Liver (tissue), 8 donors: ENCODE measurements at regions not wholly inside any gene's neighbourhood (a gene's known extent, or its start where the extent isn't known, plus 50 kb on each side); places are given as distances from the start of the nearest gene placed in this dataset.

Source experiments
- DNase-seq: peaks from one replicate; pipeline ENCODE4 v3.0.0-alpha.2; 2017; ENCODE audit warnings: low spot score
- H3K27ac ChIP-seq, 2 donors: one replicate each; pipeline ENCODE4 v1.7.0; 2013; ENCODE audit warnings: inconsistent platforms in 2 of 2, low read length in 2 of 2, control low read depth in 1 of 2, low read depth in 1 of 2, mild to moderate bottlenecking in 1 of 2
- H3K27me3 ChIP-seq, 4 donors: one replicate each; pipeline versions ENCODE4 v1.6.1 to v1.7.0; 2013; ENCODE audit warnings: low read length in 3 of 4, inconsistent platforms in 1 of 4, mild to moderate bottlenecking in 1 of 4, moderate library complexity in 1 of 4; ENCODE audit not compliant: control insufficient read depth in 4 of 4, insufficient read depth in 4 of 4
- H3K36me3 ChIP-seq, 4 donors: one replicate each; pipeline versions ENCODE4 v1.6.1 to v1.7.0; 2013; ENCODE audit warnings: low read length in 3 of 4, mild to moderate bottlenecking in 3 of 4, low read depth in 1 of 4, moderate library complexity in 1 of 4; ENCODE audit not compliant: control insufficient read depth in 4 of 4, insufficient read depth in 3 of 4
- H3K4me1 ChIP-seq, 4 donors: one replicate each; pipeline versions ENCODE4 v1.6.1 to v1.7.0; 2013; ENCODE audit warnings: low read length in 3 of 4, mild to moderate bottlenecking in 3 of 4, moderate library complexity in 1 of 4; ENCODE audit not compliant: control insufficient read depth in 4 of 4, insufficient read depth in 4 of 4
- H3K4me3 ChIP-seq, 3 donors: one replicate each; pipeline versions ENCODE4 v1.6.1 to v1.7.0; 2013; ENCODE audit warnings: low read length in 3 of 3, control low read depth in 1 of 3, low read depth in 1 of 3, mild to moderate bottlenecking in 1 of 3
- H3K9ac ChIP-seq, 2 donors: one replicate each; pipeline ENCODE4 v1.7.0; 2013; ENCODE audit warnings: low read length in 2 of 2, mild to moderate bottlenecking in 2 of 2, moderate library complexity in 2 of 2, control low read depth in 1 of 2, low read depth in 1 of 2
- H3K9me3 ChIP-seq, 4 donors: one replicate each; pipeline versions ENCODE4 v1.6.1 to v1.7.0; 2013; ENCODE audit warnings: low read length in 3 of 4; ENCODE audit not compliant: control insufficient read depth in 4 of 4
- CTCF ChIP-seq: fragments of 150-350 bp; IDR thresholded peaks from 2 replicates; pipeline ENCODE4 v1.5.1; 2017; ENCODE audit warnings: improper control_type of control experiment, low read depth, low read length; ENCODE audit not compliant: missing input control
- EGR1 ChIP-seq, 2 donors: IDR thresholded peaks; 2 replicates each; pipeline ENCODE4 v1.6.1; 2016 to 2018; ENCODE audit warnings: antibody characterized with exemption in 2 of 2, low read depth in 2 of 2
- FOXA1 ChIP-seq: IDR thresholded peaks from 2 replicates; pipeline ENCODE4 v1.6.1; 2016; ENCODE audit warnings: antibody characterized with exemption
- FOXA2 ChIP-seq: IDR thresholded peaks from 2 replicates; pipeline ENCODE4 v1.6.1; 2016; ENCODE audit warnings: antibody characterized with exemption
- GABPA ChIP-seq, 2 donors: IDR thresholded peaks in 1 of 2; conservative IDR thresholded peaks in 1 of 2; 2 replicates each; pipeline ENCODE4 v1.6.1; 2016; ENCODE audit warnings: antibody characterized with exemption in 2 of 2, mild to moderate bottlenecking in 1 of 2, moderate library complexity in 1 of 2
- HNF4A ChIP-seq, 2 donors: conservative IDR thresholded peaks; 2 replicates each; pipeline ENCODE4 v1.6.1; 2016; ENCODE audit warnings: antibody characterized with exemption in 2 of 2, mild to moderate bottlenecking in 2 of 2
- HNF4G ChIP-seq: IDR thresholded peaks from 2 replicates; pipeline ENCODE4 v1.6.1; 2016; ENCODE audit warnings: antibody characterized with exemption
- JUND ChIP-seq, 2 donors: IDR thresholded peaks; 2 replicates each; pipeline ENCODE4 v1.6.1; 2016; ENCODE audit warnings: antibody characterized with exemption in 2 of 2
- NR2F2 ChIP-seq: IDR thresholded peaks from 2 replicates; pipeline ENCODE4 v1.6.1; 2016; ENCODE audit warnings: antibody characterized with exemption
- RAD21 ChIP-seq, 2 donors: IDR thresholded peaks; 2 replicates each; pipeline ENCODE4 v1.6.1; 2016; ENCODE audit warnings: antibody characterized with exemption in 2 of 2, mild to moderate bottlenecking in 2 of 2
- RXRA ChIP-seq, 2 donors: IDR thresholded peaks; 2 replicates each; pipeline ENCODE4 v1.6.1; 2017 to 2018; ENCODE audit warnings: antibody characterized with exemption in 2 of 2, mild to moderate bottlenecking in 1 of 2
- SP1 ChIP-seq: IDR thresholded peaks from 2 replicates; pipeline ENCODE4 v1.6.1; 2018; ENCODE audit warnings: antibody characterized with exemption, mild to moderate bottlenecking
- TAF1 ChIP-seq: conservative IDR thresholded peaks from 2 replicates; pipeline ENCODE4 v1.6.1; 2016; ENCODE audit warnings: antibody characterized with exemption, mild to moderate bottlenecking
- YY1 ChIP-seq: IDR thresholded peaks from 2 replicates; pipeline ENCODE4 v1.6.1; 2016; ENCODE audit warnings: antibody characterized with exemption, mild to moderate bottlenecking
- ZBTB33 ChIP-seq: IDR thresholded peaks from 2 replicates; pipeline ENCODE4 v1.6.1; 2016; ENCODE audit warnings: antibody characterized with exemption
- WGBS: extraction: QIAGEN DNeasy Blood & Tissue Kit; methylation state at CpG from one replicate; pipeline ENCODE4 v1.1.7; 2013; 5-methylcytosine and 5-hydroxymethylcytosine counted together
- TF ChIP-seq, protein P1 (sequence below): IDR thresholded peaks from 2 replicates; pipeline ENCODE4 v1.6.1; 2016; ENCODE audit warnings: antibody characterized with exemption
- TF ChIP-seq, protein P2 (sequence below): IDR thresholded peaks from 2 replicates; pipeline ENCODE4 v1.6.1; 2016; ENCODE audit warnings: antibody characterized with exemption, mild to moderate bottlenecking
- TF ChIP-seq, protein P3 (sequence below): IDR thresholded peaks from 2 replicates; pipeline ENCODE4 v1.6.1; 2016; ENCODE audit warnings: antibody characterized with exemption
- donor health status: healthy.
- donor health status: healthy.
- donor health status: healthy.
- donor health status: healthy.
- donor health status: healthy.

- 88% methylated on average over 18 of the region's 18 CpGs for WGBS
- Histone ChIP-seq H3K27me3 (no peaks in the 10 kb centered on the region), H3K27ac (no peak overlapping the region), H3K4me3 (no peak overlapping the region), H3K9ac (no peak overlapping the region), H3K4me1 (no peaks in the 10 kb centered on the region), H3K9me3 (peaks cover 4 to 16% (median 9%) of the 10 kb centered on the region in 4 donors), H3K36me3 (no peaks in the 10 kb centered on the region)
- TF ChIP-seq EGR1 (IDR thresholded peaks at IDR 0.05; ENCODE audit: low read depth in 2 of 2), result no peak
- no peak for TF ChIP-seq YY1
- TF ChIP-seq ZBTB33, result no peak
- no peak for TF ChIP-seq SP1
- TF ChIP-seq TAF1, result no peak
- no peak for TF ChIP-seq JUND (IDR thresholded peaks at IDR 0.05)
- TF ChIP-seq, protein P1, sequence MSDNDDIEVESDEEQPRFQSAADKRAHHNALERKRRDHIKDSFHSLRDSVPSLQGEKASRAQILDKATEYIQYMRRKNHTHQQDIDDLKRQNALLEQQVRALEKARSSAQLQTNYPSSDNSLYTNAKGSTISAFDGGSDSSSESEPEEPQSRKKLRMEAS, result no peak
- TF ChIP-seq GABPA (IDR thresholded peaks at IDR 0.05 in 1 of 2, conservative IDR thresholded peaks at IDR 0.05 in 1 of 2), result no peak
- TF ChIP-seq, protein P2, sequence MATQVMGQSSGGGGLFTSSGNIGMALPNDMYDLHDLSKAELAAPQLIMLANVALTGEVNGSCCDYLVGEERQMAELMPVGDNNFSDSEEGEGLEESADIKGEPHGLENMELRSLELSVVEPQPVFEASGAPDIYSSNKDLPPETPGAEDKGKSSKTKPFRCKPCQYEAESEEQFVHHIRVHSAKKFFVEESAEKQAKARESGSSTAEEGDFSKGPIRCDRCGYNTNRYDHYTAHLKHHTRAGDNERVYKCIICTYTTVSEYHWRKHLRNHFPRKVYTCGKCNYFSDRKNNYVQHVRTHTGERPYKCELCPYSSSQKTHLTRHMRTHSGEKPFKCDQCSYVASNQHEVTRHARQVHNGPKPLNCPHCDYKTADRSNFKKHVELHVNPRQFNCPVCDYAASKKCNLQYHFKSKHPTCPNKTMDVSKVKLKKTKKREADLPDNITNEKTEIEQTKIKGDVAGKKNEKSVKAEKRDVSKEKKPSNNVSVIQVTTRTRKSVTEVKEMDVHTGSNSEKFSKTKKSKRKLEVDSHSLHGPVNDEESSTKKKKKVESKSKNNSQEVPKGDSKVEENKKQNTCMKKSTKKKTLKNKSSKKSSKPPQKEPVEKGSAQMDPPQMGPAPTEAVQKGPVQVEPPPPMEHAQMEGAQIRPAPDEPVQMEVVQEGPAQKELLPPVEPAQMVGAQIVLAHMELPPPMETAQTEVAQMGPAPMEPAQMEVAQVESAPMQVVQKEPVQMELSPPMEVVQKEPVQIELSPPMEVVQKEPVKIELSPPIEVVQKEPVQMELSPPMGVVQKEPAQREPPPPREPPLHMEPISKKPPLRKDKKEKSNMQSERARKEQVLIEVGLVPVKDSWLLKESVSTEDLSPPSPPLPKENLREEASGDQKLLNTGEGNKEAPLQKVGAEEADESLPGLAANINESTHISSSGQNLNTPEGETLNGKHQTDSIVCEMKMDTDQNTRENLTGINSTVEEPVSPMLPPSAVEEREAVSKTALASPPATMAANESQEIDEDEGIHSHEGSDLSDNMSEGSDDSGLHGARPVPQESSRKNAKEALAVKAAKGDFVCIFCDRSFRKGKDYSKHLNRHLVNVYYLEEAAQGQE, result no peak
- no peak for TF ChIP-seq HNF4A (conservative IDR thresholded peaks at IDR 0.05)
- no peak for TF ChIP-seq NR2F2
- no peak for TF ChIP-seq RAD21 (IDR thresholded peaks at IDR 0.05)
- TF ChIP-seq HNF4G, result no peak
- no peak for TF ChIP-seq FOXA1
- TF ChIP-seq RXRA (IDR thresholded peaks at IDR 0.05), result no peak
- no peak for DNase-seq
Measured at GRCh38 chr9:134566196-134566847, 75.3 kb upstream of the COL5A1 start.

GRCh38 chr9:134566936-134567335 lies 74.7 kb upstream of the COL5A1 start:
- Histone ChIP-seq H3K27ac (no peak overlapping the region), H3K9me3 (peaks cover 4 to 16% (median 9%) of the 10 kb centered on the region in 4 donors), H3K27me3 (no peaks in the 10 kb centered on the region), H3K36me3 (no peaks in the 10 kb centered on the region), H3K4me3 (no peak overlapping the region), H3K9ac (no peak overlapping the region), H3K4me1 (no peaks in the 10 kb centered on the region)
- WGBS, result 84% methylated on average over 5 of the region's 5 CpGs
- DNase-seq, result no peak
- TF ChIP-seq, protein P3, sequence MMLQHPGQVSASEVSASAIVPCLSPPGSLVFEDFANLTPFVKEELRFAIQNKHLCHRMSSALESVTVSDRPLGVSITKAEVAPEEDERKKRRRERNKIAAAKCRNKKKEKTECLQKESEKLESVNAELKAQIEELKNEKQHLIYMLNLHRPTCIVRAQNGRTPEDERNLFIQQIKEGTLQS, result no peak
- TF ChIP-seq ZBTB33 (no peak), CTCF (no peak), NR2F2 (no peak), FOXA2 (no peak), TAF1 (no peak), HNF4A (conservative IDR thresholded peaks at IDR 0.05) (no peak), JUND (IDR thresholded peaks at IDR 0.05) (no peak), HNF4G (no peak), YY1 (no peak)
- TF ChIP-seq, protein P1, result no peak
